GM15510 (cell line): ENCODE measurements at regions not wholly inside any gene's neighbourhood (a gene's known extent, or its start where the extent isn't known, plus 50 kb on each side); places are given as distances from the start of the nearest gene placed in this dataset.

Experiments used
- POLR2A ChIP-seq: IDR thresholded peaks from 3 replicates; pipeline ENCODE4 v1.6.1; 2011; ENCODE audit warnings: borderline replicate concordance; ENCODE audit not compliant: insufficient read length; ENCODE audit errors: extremely low read depth

DNA sequence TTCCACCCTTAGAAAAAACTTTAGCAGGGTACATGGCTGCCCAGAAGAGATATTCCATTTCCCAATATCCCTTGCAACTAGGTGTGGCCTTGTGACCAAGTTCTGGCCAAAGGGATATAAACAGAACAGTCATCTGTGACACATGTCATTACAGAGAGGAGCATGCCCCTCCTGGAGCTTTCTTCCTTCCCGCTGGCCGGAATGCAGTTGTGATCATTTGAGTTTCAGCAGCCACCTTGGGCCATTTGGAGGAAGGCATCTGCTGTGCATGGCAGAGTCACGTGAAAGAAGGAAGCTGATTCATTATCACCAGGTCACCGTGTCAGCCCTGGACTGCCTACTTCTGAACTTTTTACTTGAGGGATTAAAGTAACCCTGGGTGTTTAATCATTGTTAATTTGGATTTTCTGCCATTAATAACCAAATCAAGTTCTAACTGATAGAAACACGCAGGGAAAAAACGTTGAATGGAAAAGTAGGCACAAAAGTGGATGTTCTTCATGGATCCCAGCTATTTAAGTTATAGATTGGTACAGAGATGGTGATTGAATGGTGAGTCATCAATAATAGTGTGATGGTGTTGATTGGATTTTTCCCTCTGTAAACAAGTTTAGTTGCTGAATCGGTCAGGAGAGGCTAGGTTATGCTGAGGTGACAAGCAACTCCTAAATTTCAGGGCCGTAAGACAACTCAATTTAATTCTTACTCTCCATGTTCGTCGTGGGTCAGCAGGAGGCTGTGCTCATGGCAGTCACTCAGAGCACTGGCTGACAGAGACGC is 80.7 kb upstream of the CCDC167 start:
- no peak for TF ChIP-seq POLR2A

DNA sequence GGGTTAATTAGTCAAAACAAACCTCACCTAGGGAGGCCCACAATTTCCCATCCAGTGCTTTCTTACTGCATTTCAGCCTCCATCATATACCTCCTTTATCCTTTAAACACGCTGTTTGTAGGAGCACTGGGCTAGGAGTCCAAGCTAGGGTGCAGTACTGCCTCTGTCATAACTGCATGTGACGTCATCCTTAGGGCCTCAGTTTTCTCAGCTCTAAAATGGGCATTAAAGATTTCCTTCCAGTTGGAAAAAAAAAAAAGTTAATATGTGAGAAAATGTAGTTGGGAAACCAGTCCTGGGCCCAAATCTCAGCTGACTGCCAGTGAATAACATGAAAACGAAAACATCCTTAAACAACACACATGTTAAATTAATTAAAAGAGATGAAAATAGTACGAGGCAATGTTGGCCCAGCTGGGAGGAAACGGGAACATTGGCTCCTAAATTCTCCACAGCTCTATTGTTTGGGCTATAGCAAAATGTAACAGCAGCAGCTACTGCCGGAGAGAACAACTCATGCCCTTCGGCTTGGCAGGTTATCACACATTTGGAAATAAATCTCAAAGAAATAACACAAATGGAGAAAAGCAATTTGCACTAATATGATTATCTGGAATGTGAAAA is 79.9 kb upstream of the CCDC167 start:
- TF ChIP-seq POLR2A: no peak

DNA sequence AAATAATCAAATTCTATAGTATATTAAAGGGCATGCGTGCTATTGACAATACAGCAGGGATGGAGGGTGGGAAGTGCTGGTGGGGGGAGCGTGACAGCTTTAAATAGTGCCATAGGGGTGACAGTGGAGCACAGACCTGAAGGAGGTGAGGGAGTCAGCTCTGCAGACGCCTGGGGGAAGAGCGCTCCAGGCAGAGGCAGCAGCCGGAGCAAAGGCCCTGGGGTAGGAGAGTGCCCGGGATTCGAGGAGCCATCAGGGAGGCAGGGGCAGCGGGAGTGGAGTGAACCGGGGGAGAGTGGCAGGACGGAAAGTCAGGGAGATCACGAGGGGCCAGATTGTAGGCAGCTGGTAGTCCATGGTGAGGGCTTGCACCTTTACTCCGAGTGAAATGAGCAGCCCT is 78.4 kb upstream of the CCDC167 start:
- no peak for TF ChIP-seq POLR2A

DNA sequence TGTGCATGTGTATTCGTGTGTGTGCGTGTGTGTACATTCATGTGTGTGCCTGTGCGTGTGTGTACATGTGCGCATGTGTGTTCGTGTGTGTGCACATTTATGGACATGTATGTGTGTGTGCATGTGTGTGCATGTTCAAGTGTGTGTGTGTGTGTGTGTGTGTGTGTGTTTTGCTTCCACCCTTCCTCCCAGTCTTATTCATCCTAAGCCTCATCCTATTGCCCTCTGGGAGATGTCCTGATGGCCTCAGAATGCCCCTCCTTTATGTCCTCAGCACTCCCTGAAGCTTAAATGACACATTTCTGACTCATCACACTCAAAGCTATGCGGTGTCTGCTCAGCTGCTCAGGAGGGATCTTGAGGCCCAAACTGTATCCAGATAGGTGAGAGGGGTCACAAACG is 76.6 kb upstream of the CCDC167 start:
- TF ChIP-seq POLR2A: no peak

DNA sequence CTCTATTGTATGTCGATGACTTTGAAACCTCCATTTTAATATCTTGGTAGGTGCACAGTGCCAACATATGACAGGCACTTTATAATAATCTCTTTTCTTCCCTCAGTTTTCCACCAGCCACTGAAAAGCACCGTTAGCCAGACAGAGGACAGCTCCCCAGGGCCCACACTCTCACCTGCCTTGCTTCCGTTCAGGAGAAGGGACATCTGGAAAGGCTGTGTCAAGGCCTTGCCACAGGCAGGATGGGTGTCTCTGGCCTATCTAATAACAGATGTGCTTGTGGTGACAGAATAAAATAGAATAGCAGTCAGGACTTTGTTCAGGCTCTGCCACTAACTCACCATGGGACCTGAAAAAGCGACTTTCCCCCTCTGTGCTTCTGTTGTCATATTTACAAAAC is 75.5 kb upstream of the CCDC167 start:
- TF ChIP-seq POLR2A: no peak

DNA sequence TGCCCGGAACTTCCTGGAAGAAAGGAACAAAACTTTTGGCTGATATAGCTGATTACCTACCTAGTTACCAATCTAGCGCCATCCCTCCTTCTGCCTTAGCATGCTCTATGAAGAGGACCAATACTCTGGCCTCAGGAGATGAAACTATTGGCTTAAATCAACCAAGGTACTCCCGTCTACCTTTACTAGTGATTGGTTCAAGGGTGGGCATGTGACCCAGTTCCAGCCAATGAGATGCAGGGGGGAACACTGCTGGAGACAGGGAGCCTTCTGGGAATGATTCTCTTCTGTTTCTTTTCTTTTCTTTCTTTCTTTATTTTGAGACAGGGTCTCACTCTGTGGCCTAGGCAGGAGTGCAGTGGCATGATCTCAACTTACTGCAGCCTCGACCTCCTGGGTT is 72.6 kb upstream of the CCDC167 start:
- no peak for TF ChIP-seq POLR2A

DNA sequence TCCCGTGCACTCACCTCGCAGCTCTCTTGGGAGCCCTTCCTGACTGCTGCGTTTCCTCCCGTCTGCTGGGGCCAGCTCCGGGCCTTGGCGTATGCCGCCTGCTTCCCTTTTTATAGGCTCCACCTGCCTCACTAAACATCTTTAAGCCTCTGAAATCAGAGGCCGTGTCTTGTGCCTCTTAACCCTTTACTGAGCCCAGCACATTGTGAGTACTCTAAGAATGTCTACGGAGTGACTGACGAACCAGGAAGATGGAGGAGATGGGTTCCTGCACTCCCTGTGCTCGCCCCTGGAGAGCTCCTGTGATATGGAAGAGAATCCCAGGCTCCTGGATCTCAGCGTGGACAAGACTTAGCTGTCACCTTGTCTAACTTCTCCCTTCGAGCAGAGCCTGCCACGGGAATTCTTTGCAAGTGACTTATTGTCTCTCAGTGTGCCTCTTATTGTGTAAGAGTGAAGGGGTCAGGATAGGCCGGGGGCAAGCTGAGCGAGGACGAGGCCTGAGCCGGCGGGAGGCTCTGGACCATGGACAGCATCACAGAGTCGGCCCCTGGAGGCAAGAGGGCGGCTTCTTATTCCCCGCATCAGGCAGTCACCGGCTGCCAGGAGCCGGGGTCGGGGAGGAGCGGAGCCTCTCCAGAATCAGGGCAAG is 70.9 kb upstream of the CCDC167 start:
- no peak for TF ChIP-seq POLR2A

DNA sequence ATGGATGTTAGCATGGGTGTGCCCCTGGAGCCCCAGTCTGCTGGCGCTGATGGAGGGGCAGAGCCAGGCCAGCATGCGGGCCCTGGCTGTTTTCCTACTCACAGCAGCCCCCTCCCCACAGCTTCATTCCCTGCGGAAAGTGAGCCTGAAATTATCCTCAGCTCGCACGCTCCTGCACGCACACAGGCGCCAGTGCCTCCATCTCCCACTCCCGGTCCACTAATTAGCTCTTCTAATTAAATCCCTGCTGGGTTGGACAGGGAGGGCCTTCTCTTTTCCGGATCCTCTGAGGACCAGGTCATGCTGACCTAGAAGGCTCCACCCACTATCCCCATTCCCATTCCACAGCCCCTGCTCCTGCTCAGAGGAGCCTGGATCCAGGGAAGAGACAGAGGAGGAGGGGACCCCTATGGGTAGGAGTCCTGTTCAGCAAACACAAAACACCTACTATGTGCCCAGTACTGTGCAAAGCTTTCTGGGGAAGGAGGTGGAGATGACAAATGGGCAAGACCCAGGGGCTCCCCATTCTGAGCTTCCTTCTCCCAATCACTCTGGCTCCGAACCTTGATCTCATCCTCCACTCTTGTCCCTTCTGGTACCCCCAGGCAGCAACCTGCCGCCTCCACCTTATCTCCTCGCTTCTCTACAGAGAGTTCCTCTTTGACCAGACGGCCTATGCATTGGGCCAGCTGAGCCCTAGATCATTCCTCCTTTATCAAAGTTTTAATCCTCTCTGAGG is 70.2 kb upstream of the CCDC167 start:
- TF ChIP-seq POLR2A: no peak

DNA sequence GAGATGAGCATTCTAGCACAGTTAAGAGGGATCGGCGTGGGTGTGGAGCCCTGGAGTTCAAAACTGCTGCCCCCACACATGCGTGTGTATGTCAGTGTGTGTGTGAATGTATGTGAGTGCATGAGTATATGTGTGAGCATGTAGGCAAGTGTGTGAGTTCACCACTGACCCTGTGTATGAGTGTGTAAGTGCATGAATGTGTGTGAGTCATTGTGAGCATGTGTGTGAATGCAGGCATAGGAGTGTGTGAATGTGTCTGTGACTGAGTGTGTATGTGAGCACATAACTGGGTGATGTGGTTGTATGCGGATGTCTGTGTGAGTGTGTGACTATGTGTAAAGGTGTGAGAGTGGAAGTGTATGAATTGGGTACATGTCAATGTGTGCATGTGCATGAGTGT is 69.6 kb upstream of the CCDC167 start:
- TF ChIP-seq POLR2A: no peak

DNA sequence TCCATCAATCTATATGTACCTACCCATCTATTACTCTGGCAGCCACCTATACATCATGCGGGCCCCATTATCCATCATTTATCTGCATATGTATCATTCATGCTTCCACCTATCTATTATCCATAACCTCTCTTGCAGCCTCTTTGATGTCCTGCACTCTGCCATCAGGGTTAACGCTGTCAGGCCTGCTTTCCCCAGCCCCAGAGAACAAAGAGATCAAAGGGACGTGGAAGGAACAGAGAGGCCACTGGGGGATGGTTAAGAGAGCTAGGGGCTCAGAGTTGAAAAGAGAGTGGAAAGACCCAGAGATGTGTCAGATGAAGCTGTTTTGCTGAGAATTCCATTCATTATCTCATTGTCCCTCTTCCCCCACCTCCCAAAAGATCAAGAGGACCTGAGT is 67.3 kb upstream of the CCDC167 start:
- TF ChIP-seq POLR2A: no peak

DNA sequence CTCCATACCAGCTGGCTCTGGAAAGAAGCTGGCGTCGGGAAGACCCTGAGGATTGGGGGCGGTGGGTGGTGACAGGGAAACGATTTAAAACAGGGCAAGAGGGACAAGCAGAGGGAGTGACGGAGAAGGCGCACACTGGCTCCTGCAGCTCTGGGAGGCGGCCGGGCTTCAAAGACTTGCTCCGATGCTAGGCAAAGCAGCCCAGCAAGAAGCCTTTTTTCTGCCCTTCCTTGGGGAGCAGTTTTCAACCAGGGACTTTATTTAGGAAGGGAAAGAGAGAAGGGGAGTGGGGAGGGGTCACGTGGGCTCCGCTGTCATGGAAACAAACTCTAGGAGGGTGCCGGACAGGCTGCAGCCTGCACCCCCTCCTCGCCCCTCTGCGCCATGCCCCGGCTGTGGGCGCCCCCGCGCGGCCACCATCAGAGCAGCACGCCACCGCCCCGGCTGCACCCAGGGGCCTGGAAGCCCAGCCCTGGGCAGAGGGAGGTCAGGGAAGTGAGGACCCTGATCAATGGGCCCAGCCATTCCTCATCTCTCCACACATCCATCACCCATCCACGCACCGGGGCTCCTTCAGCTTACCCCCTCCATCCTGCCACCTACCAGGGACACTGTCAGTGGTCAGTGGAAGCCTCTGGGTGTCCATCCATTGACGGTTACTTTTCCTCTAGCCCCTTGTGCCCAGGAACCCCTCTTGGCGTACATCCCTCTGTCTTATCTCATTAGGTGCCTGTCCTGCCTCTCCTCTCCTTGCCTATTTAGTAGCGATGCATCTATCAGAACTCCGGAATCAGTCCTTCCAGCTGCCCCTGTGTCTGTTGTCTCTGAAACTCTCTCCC is 66.6 kb upstream of the CCDC167 start:
- TF ChIP-seq POLR2A: peak; percentile 36

DNA sequence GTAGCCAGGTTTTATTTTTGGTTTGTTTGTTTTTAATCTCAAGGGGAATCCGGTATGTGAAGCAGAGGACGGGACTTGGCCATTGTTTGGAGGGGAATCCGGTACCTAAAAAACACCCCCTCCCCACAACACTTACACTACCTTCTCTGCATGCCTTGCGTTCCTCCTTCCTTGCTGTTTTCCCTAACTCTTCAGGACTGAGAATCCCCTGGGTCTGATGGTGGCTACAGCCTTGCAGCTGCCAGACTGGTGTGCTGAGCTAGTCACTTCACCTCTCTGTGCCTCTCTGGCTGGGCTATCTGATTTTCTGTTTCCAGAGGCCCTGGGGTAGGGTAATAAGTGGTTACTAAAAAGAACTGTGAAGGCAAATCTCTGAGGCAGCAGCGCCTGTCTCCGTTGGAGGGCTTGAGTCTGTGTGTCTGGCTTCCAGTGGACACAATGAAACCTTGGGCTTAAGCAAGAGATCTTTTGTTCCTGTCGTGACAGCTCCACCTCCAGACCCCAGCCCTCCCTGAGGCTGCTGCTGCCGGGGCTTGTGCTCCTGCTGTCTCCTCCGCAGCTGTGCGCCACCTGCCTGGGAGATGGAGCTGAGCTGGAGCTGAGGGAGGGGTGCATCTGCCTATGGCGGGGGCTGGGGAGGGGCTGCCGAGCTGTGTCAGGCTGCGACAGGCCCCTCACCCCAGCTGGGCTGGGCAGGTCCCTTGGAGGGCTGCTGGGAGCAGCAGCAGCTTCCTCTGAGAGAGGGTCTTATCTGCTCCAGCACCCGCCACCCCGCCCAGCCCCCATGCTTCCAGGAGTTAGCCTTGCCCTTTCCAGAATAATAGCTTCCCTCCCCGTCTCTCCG is 65.8 kb upstream of the CCDC167 start:
- TF ChIP-seq POLR2A: peak; percentile 27

DNA sequence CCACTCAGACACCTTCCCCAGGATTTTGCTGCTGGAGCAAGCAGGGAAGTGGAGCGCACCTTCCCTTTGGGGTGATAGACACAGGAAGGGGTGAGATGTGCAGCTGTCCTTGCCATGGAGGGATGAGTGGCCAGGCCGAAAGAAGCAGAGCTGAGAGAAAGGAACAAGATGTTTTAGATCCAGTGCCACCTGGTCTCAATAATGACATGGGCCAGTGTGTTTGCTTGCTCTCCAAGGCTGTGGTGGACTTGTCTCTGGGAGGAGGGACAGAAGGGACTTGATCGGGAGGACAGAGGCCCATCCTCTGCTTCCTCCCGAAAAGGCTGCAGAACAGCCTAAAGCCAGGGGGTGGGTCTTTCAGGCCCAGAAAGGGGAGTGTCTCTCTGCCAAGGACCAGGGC is 61.7 kb upstream of the CCDC167 start:
- no peak for TF ChIP-seq POLR2A
